ENCODE measurements at regions not wholly inside any gene's neighbourhood (a gene's known extent, or its start where the extent isn't known, plus 50 kb on each side); places are given as distances from the start of the nearest gene placed in this dataset.

- no peak overlapping the region for H3K4me3 ChIP-seq (replicated peaks; ENCODE audit: low read depth, low read length)
- no peak for TF ChIP-seq CTCF (IDR thresholded peaks at IDR 0.05; ENCODE audit: low read length, missing control alignments)
- no peak for DNase-seq (ENCODE audit: low read depth)
Measured at GRCh38 chr4:11328401-11328800, 100.3 kb downstream of the HS3ST1 start.

GRCh38 chr4:11326021-11326420, 102.7 kb downstream of the HS3ST1 start:
- TF ChIP-seq CTCF (IDR thresholded peaks at IDR 0.05; ENCODE audit: low read length, missing control alignments): no peak
- no peak for DNase-seq (ENCODE audit: low read depth)
- no peak overlapping the region for H3K4me3 ChIP-seq (replicated peaks; ENCODE audit: low read depth, low read length)

- no peak for DNase-seq (ENCODE audit: low read depth)
- TF ChIP-seq CTCF (IDR thresholded peaks at IDR 0.05; ENCODE audit: low read length, missing control alignments): no peak
- no peak overlapping the region for H3K4me3 ChIP-seq (replicated peaks; ENCODE audit: low read depth, low read length)
Measured at GRCh38 chr4:11323771-11324170, 104.9 kb downstream of the HS3ST1 start.

GRCh38 chr4:11313157-11313943, 115.3 kb downstream of the HS3ST1 start:
- peak; percentile 3 for DNase-seq (ENCODE audit: low read depth)
- TF ChIP-seq CTCF (IDR thresholded peaks at IDR 0.05; ENCODE audit: low read length, missing control alignments): no peak
- H3K4me3 ChIP-seq (replicated peaks; ENCODE audit: low read depth, low read length): no peak overlapping the region

GRCh38 chr4:11312389-11312788, 116.3 kb downstream of the HS3ST1 start:
- DNase-seq (ENCODE audit: low read depth): peak; percentile 66

GRCh38 chr4:11301075-11301660, 127.5 kb downstream of the HS3ST1 start:
- no peak for TF ChIP-seq CTCF (IDR thresholded peaks at IDR 0.05; ENCODE audit: low read length, missing control alignments)
- no peak overlapping the region for H3K4me3 ChIP-seq (replicated peaks; ENCODE audit: low read depth, low read length)
- no peak for DNase-seq (ENCODE audit: low read depth)

More at GRCh38 chr4:11312389-11312788, 116.3 kb downstream of the HS3ST1 start:
- no peak overlapping the region for H3K4me3 ChIP-seq (replicated peaks; ENCODE audit: low read depth, low read length)
- TF ChIP-seq CTCF (IDR thresholded peaks at IDR 0.05; ENCODE audit: low read length, missing control alignments): no peak
